ENCODE measurements at regions not wholly inside any gene's neighbourhood (a gene's known extent, or its start where the extent isn't known, plus 50 kb on each side); places are given as distances from the start of the nearest gene placed in this dataset.

- TF ChIP-seq POLR2AphosphoS5 (IDR thresholded peaks at IDR 0.05) = no peak
- no peak for TF ChIP-seq CTCF (IDR thresholded peaks at IDR 0.05 in 8 of 11, conservative IDR thresholded peaks at IDR 0.05 in 3 of 11)
- TF ChIP-seq POLR2A (IDR thresholded peaks at IDR 0.05) = no peak
Measured at GRCh38 chr13:80180740-80181355, 160.1 kb downstream of the SPRY2 start.

Data from spleen (tissue), 7 donors.